ENCODE measurements at regions not wholly inside any gene's neighbourhood (a gene's known extent, or its start where the extent isn't known, plus 50 kb on each side); places are given as distances from the start of the nearest gene placed in this dataset.

DNA sequence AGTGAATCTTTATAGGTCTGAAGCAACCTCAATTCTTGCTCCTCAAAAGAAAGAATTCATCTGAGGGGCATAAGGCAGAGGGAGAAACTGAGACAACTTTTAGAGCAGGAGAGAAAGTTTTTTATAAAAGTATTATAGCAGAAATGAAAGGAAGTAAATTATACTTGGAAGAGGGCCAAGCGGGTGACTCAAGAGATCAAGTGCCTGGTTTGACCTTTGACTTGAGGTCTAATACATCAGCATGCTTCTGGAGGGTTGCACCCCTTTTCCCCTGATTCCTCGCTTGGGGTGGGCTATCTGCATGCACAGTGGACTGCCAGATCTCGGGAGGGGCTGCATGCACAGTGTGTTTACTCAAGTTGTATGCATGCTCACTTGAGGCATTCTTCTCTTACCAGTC, 268.5 kb upstream of the LRATD1 start:
- TF ChIP-seq ZNF416 (tag by site-specific recombination; IDR thresholded peaks at IDR 0.05) (no peak), ZBTB7A (tag by site-specific recombination; IDR thresholded peaks at IDR 0.05; ENCODE audit: low read depth) (no peak), YY1 (tag by site-specific recombination; IDR thresholded peaks at IDR 0.05) (no peak), ZSCAN5A (tag by site-specific recombination; IDR thresholded peaks at IDR 0.05) (no peak), ZNF426 (tag by site-specific recombination; IDR thresholded peaks at IDR 0.05) (no peak), ELK4 (IDR thresholded peaks at IDR 0.05; ENCODE audit: borderline replicate concordance, low read depth, low read length) (no peak)
- TF ChIP-seq, protein P1, sequence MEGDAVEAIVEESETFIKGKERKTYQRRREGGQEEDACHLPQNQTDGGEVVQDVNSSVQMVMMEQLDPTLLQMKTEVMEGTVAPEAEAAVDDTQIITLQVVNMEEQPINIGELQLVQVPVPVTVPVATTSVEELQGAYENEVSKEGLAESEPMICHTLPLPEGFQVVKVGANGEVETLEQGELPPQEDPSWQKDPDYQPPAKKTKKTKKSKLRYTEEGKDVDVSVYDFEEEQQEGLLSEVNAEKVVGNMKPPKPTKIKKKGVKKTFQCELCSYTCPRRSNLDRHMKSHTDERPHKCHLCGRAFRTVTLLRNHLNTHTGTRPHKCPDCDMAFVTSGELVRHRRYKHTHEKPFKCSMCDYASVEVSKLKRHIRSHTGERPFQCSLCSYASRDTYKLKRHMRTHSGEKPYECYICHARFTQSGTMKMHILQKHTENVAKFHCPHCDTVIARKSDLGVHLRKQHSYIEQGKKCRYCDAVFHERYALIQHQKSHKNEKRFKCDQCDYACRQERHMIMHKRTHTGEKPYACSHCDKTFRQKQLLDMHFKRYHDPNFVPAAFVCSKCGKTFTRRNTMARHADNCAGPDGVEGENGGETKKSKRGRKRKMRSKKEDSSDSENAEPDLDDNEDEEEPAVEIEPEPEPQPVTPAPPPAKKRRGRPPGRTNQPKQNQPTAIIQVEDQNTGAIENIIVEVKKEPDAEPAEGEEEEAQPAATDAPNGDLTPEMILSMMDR (tag by site-specific recombination; IDR thresholded peaks at IDR 0.05), result no peak
- TF ChIP-seq, protein P2, sequence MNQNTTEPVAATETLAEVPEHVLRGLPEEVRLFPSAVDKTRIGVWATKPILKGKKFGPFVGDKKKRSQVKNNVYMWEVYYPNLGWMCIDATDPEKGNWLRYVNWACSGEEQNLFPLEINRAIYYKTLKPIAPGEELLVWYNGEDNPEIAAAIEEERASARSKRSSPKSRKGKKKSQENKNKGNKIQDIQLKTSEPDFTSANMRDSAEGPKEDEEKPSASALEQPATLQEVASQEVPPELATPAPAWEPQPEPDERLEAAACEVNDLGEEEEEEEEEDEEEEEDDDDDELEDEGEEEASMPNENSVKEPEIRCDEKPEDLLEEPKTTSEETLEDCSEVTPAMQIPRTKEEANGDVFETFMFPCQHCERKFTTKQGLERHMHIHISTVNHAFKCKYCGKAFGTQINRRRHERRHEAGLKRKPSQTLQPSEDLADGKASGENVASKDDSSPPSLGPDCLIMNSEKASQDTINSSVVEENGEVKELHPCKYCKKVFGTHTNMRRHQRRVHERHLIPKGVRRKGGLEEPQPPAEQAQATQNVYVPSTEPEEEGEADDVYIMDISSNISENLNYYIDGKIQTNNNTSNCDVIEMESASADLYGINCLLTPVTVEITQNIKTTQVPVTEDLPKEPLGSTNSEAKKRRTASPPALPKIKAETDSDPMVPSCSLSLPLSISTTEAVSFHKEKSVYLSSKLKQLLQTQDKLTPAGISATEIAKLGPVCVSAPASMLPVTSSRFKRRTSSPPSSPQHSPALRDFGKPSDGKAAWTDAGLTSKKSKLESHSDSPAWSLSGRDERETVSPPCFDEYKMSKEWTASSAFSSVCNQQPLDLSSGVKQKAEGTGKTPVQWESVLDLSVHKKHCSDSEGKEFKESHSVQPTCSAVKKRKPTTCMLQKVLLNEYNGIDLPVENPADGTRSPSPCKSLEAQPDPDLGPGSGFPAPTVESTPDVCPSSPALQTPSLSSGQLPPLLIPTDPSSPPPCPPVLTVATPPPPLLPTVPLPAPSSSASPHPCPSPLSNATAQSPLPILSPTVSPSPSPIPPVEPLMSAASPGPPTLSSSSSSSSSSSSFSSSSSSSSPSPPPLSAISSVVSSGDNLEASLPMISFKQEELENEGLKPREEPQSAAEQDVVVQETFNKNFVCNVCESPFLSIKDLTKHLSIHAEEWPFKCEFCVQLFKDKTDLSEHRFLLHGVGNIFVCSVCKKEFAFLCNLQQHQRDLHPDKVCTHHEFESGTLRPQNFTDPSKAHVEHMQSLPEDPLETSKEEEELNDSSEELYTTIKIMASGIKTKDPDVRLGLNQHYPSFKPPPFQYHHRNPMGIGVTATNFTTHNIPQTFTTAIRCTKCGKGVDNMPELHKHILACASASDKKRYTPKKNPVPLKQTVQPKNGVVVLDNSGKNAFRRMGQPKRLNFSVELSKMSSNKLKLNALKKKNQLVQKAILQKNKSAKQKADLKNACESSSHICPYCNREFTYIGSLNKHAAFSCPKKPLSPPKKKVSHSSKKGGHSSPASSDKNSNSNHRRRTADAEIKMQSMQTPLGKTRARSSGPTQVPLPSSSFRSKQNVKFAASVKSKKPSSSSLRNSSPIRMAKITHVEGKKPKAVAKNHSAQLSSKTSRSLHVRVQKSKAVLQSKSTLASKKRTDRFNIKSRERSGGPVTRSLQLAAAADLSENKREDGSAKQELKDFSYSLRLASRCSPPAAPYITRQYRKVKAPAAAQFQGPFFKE (tag by site-specific recombination; IDR thresholded peaks at IDR 0.05; ENCODE audit: borderline replicate concordance), result no peak
